Left ventricle myocardium inferior (tissue), 1 donor: ENCODE measurements at regions not wholly inside any gene's neighbourhood (a gene's known extent, or its start where the extent isn't known, plus 50 kb on each side); places are given as distances from the start of the nearest gene placed in this dataset.

Experiments
- DNase-seq: peaks from one replicate; pipeline ENCODE4 v3.0.0-alpha.2; 2020
- H3K27ac ChIP-seq: fragments of 200-600 bp; replicated peaks from 2 replicates; pipeline ENCODE4 v1.8.0; 2021
- H3K27me3 ChIP-seq: fragments of 200-600 bp; 2 replicates; pipeline ENCODE4 v1.8.0; 2021; ENCODE audit warnings: low read depth
- H3K36me3 ChIP-seq: fragments of 200-600 bp; 2 replicates; pipeline ENCODE4 v1.8.0; 2021
- H3K4me1 ChIP-seq: fragments of 200-600 bp; 2 replicates; pipeline ENCODE4 v1.8.0; 2021
- H3K4me3 ChIP-seq: fragments of 200-600 bp; 2 replicates; pipeline ENCODE4 v1.8.0; 2021; ENCODE audit warnings: mild to moderate bottlenecking, moderate library complexity
- H3K9me3 ChIP-seq: fragments of 200-600 bp; replicated peaks from 2 replicates; pipeline ENCODE4 v1.8.0; 2021
- CTCF ChIP-seq: fragments of 200-600 bp; IDR thresholded peaks from 2 replicates; pipeline ENCODE4 v1.8.0; 2021; ENCODE audit warnings: antibody characterized with exemption, mild to moderate bottlenecking, borderline replicate concordance
- intact Hi-C: fragments of 100-400 bp; cut with micrococcal nuclease; formaldehyde crosslinking; loops from one replicate; pipeline ENCODE4 v1.11.0; 2022
- donor health status: DM: no; HTN: yes; CAD: no; lungs with severe emphysema.

DNA sequence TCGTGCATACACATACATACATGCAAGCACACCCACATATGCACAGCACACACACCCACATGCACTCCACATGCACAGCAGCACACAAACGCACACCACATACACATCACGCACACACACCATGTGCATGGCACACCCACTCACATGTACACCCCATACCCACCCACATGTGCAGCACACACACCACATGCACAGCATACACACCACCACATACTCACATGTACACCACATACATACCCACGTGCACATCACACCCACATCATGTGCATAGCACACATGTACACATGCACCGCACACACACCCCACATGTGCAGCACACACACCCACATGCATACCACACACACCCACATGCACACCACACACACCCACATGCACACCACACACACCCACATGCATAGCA lies 132.0 kb upstream of the RGPD4 start:
- Histone ChIP-seq H3K4me1 (no peaks in the 10 kb centered on the region), H3K27ac (no peak overlapping the region), H3K4me3 (no peak overlapping the region), H3K27me3 (peaks cover 4% of the 10 kb centered on the region), H3K36me3 (no peaks in the 10 kb centered on the region), H3K9me3 (no peaks in the 10 kb centered on the region)
- no peak for TF ChIP-seq CTCF
- no peak for DNase-seq
- intact Hi-C loops = no loop called here

- Histone ChIP-seq H3K27ac (no peak overlapping the region), H3K27me3 (peaks cover 4% of the 10 kb centered on the region), H3K4me3 (no peak overlapping the region), H3K9me3 (no peaks in the 10 kb centered on the region), H3K36me3 (no peaks in the 10 kb centered on the region), H3K4me1 (no peaks in the 10 kb centered on the region)
- DNase-seq = no peak
- TF ChIP-seq CTCF = no peak
- intact Hi-C loops = no loop called here
Measured at GRCh38 chr2:107697385-107697784, 129.3 kb upstream of the RGPD4 start.

DNA sequence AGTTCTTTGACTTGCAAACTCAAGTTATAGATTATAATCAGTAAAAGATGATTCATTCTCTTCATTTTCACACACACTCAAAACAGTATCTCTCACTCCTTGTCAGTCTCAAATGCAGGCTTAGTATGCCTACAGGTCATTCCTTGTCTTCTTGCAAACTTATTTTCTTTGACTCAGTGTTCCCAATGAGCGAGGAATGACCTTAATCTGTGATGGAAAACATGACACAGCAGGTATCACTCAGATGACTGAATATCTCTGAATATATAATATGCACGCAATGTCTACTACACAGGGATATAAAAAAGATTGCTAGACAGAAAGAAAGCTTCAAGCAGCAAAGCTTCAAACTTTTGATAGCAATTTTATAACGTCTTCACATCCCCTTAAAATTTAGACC lies 127.8 kb upstream of the RGPD4 start:
- no peak overlapping the region for H3K4me3 ChIP-seq
- H3K4me1 ChIP-seq = no peaks in the 10 kb centered on the region
- no peak for TF ChIP-seq CTCF

GRCh38 chr2:107700073-107700472 lies 126.6 kb upstream of the RGPD4 start:
- intact Hi-C loops = no loop called here
- Histone ChIP-seq H3K9me3 (no peaks in the 10 kb centered on the region), H3K4me1 (no peaks in the 10 kb centered on the region), H3K27ac (no peak overlapping the region), H3K4me3 (no peak overlapping the region), H3K27me3 (peaks cover 4% of the 10 kb centered on the region), H3K36me3 (no peaks in the 10 kb centered on the region)
- no peak for TF ChIP-seq CTCF
- DNase-seq = no peak

More for the DNA sequence above, 127.8 kb upstream of the RGPD4 start:
- Histone ChIP-seq H3K27ac (no peak overlapping the region), H3K27me3 (peaks cover 4% of the 10 kb centered on the region), H3K9me3 (no peaks in the 10 kb centered on the region), H3K36me3 (no peaks in the 10 kb centered on the region)
- intact Hi-C loops = no loop called here
- no peak for DNase-seq

- intact Hi-C loops = no loop called here
- no peak overlapping the region for H3K27ac ChIP-seq
- H3K4me1 ChIP-seq = no peaks in the 10 kb centered on the region
- no peak for TF ChIP-seq CTCF
- H3K27me3 ChIP-seq = no peaks in the 10 kb centered on the region
- no peak for DNase-seq
- H3K36me3 ChIP-seq = no peaks in the 10 kb centered on the region
- peaks cover 8% of the 10 kb centered on the region for H3K9me3 ChIP-seq
- no peak overlapping the region for H3K4me3 ChIP-seq
Measured at GRCh38 chr2:107711941-107712340, 114.8 kb upstream of the RGPD4 start.

DNA sequence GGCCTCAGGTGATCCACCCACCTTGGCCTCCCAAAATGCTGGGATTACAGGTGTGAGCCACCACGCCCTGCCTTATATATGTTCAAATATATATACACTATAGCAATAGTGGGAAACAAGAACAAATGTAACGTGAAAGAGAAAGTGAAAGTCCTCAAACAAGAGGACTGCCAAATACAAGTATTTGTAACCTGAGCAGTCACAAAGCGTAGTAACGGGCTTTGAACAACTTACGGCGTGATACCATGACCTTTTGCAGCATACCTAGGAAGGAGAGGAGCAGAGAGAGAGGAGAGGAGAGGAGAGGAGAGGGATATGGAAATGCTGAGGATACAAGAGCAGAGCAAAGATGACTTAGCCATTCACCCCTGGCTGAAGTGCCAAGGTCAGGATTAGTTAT lies 113.8 kb upstream of the RGPD4 start:
- no peak for TF ChIP-seq CTCF
- peaks cover 8% of the 10 kb centered on the region for H3K9me3 ChIP-seq
- no peak for DNase-seq
- peaks cover 2% of the 10 kb centered on the region for H3K27me3 ChIP-seq
- no peaks in the 10 kb centered on the region for H3K4me1 ChIP-seq
- no peak overlapping the region for H3K4me3 ChIP-seq
- intact Hi-C loops = no loop called here
- no peaks in the 10 kb centered on the region for H3K36me3 ChIP-seq
- H3K27ac ChIP-seq = no peak overlapping the region
